ENCODE measurements at regions not wholly inside any gene's neighbourhood (a gene's known extent, or its start where the extent isn't known, plus 50 kb on each side); places are given as distances from the start of the nearest gene placed in this dataset.
A peak's percentile ranks its signal among the peaks of the same experiment; 100 is the strongest.

- DNase-seq (peak in 1 of 35 experiments; percentile 3), ATAC-seq (replicated peaks in 1 of 4) (no peak)
- Mint-ChIP-seq H3K9me3 (peaks cover 0 to 11% (median 0%) of the 10 kb centered on the region in 3 donors), H3K4me3 (no peak overlapping the region), H3K27ac (no peak overlapping the region), H3K27me3 (peaks cover 3 to 4% of the 10 kb centered on the region in 2 donors), H3K4me1 (no peaks in the 10 kb centered on the region), H3K36me3 (no peaks in the 10 kb centered on the region)
- Histone ChIP-seq H3K36me3 (ENCODE audit: control insufficient read depth in 2 of 2, extremely low read depth in 1 of 2, insufficient read depth in 1 of 2, low read length in 1 of 2) (no peaks in the 10 kb centered on the region), H3K4me1 (ENCODE audit: control insufficient read depth in 1 of 2, extremely low read depth in 1 of 2, insufficient read depth in 2 of 2, low read length in 2 of 2) (no peaks in the 10 kb centered on the region), H3K27me3 (replicated peaks in 1 of 2; ENCODE audit: control insufficient read depth in 2 of 2, extremely low read depth in 1 of 2, insufficient read depth in 2 of 2, low read length in 1 of 2) (no peaks in the 10 kb centered on the region), H3K9me3 (no peaks in the 10 kb centered on the region), H3K27ac (ENCODE audit: low read length) (no peak overlapping the region), H3K4me3 (ENCODE audit: control insufficient read depth in 1 of 2, extremely low read depth in 1 of 2, low read length in 1 of 2) (no peak overlapping the region)
- ChIA-PET CTCF (no interaction called here), POLR2A (no interaction called here)
- WGBS (ENCODE audit: insufficient coverage): 82% methylated on average over 6 of the region's 6 CpGs
These were observed 555.8 kb downstream of the BUD13 start for GRCh38 chr11:116217006-116217405.

GRCh38 chr11:116215471-116216113, 557.2 kb downstream of the BUD13 start:
- no peak overlapping the region for H3K27ac Mint-ChIP-seq
- DNase-seq (no peak), ATAC-seq (replicated peaks in 1 of 4) (no peak)
- peaks cover 0 to 11% (median 0%) of the 10 kb centered on the region in 3 donors for H3K9me3 Mint-ChIP-seq
- H3K27me3 ChIP-seq (replicated peaks in 1 of 2; ENCODE audit: control insufficient read depth in 2 of 2, extremely low read depth in 1 of 2, insufficient read depth in 2 of 2, low read length in 1 of 2): no peaks in the 10 kb centered on the region
- ChIA-PET CTCF (no interaction called here), POLR2A (no interaction called here)
- H3K36me3 ChIP-seq (ENCODE audit: control insufficient read depth in 2 of 2, extremely low read depth in 1 of 2, insufficient read depth in 1 of 2, low read length in 1 of 2): no peaks in the 10 kb centered on the region
- H3K4me1 Mint-ChIP-seq: no peaks in the 10 kb centered on the region
- H3K36me3 Mint-ChIP-seq: no peaks in the 10 kb centered on the region
- H3K27me3 Mint-ChIP-seq: peaks cover 3 to 8% of the 10 kb centered on the region in 2 donors
- no peak overlapping the region for H3K4me3 Mint-ChIP-seq
- WGBS (ENCODE audit: insufficient coverage): 80% methylated on average over 1 of the region's 4 CpGs
- H3K9me3 ChIP-seq: no peaks in the 10 kb centered on the region
- H3K4me1 ChIP-seq (ENCODE audit: control insufficient read depth in 1 of 2, extremely low read depth in 1 of 2, insufficient read depth in 2 of 2, low read length in 2 of 2): no peaks in the 10 kb centered on the region
- no peak overlapping the region for H3K27ac ChIP-seq (ENCODE audit: low read length)
- H3K4me3 ChIP-seq (ENCODE audit: control insufficient read depth in 1 of 2, extremely low read depth in 1 of 2, low read length in 1 of 2): no peak overlapping the region

- no peak for DNase-seq
- Mint-ChIP-seq H3K27me3 (peaks cover 0 to 17% of the 10 kb centered on the region in 2 donors), H3K9me3 (no peaks in the 10 kb centered on the region), H3K36me3 (no peaks in the 10 kb centered on the region), H3K27ac (no peak overlapping the region), H3K4me1 (no peaks in the 10 kb centered on the region), H3K4me3 (no peak overlapping the region)
- no peak overlapping the region for H3K4me3 ChIP-seq (ENCODE audit: control insufficient read depth in 1 of 2, extremely low read depth in 1 of 2, low read length in 1 of 2)
- WGBS (ENCODE audit: insufficient coverage): 52% methylated on average over 3 of the region's 6 CpGs
- POLR2A ChIA-PET: no interaction called here
- H3K27me3 ChIP-seq (replicated peaks in 1 of 2; ENCODE audit: control insufficient read depth in 2 of 2, extremely low read depth in 1 of 2, insufficient read depth in 2 of 2, low read length in 1 of 2): peaks cover 0 to 3% of the 10 kb centered on the region in 2 experiments
- H3K9me3 ChIP-seq: no peaks in the 10 kb centered on the region
- no peaks in the 10 kb centered on the region for H3K4me1 ChIP-seq (ENCODE audit: control insufficient read depth in 1 of 2, extremely low read depth in 1 of 2, insufficient read depth in 2 of 2, low read length in 2 of 2)
- H3K36me3 ChIP-seq (ENCODE audit: control insufficient read depth in 2 of 2, extremely low read depth in 1 of 2, insufficient read depth in 1 of 2, low read length in 1 of 2): no peaks in the 10 kb centered on the region
- no peak for ATAC-seq (replicated peaks in 1 of 4)
- H3K27ac ChIP-seq (ENCODE audit: low read length): no peak overlapping the region
- CTCF ChIA-PET: no interaction called here
These were observed 561.6 kb downstream of the BUD13 start for GRCh38 chr11:116211147-116211546.

- 78% methylated on average over 6 of the region's 6 CpGs for WGBS (ENCODE audit: insufficient coverage)
- Mint-ChIP-seq H3K27me3 (peaks cover 0 to 17% of the 10 kb centered on the region in 2 donors), H3K27ac (no peak overlapping the region), H3K9me3 (no peaks in the 10 kb centered on the region), H3K4me1 (no peaks in the 10 kb centered on the region), H3K36me3 (no peaks in the 10 kb centered on the region), H3K4me3 (no peak overlapping the region)
- Histone ChIP-seq H3K4me1 (ENCODE audit: control insufficient read depth in 1 of 2, extremely low read depth in 1 of 2, insufficient read depth in 2 of 2, low read length in 2 of 2) (no peaks in the 10 kb centered on the region), H3K36me3 (ENCODE audit: control insufficient read depth in 2 of 2, extremely low read depth in 1 of 2, insufficient read depth in 1 of 2, low read length in 1 of 2) (no peaks in the 10 kb centered on the region), H3K27ac (ENCODE audit: low read length) (no peak overlapping the region), H3K9me3 (no peaks in the 10 kb centered on the region), H3K27me3 (replicated peaks in 1 of 2; ENCODE audit: control insufficient read depth in 2 of 2, extremely low read depth in 1 of 2, insufficient read depth in 2 of 2, low read length in 1 of 2) (peaks cover 0 to 3% of the 10 kb centered on the region in 2 experiments), H3K4me3 (ENCODE audit: control insufficient read depth in 1 of 2, extremely low read depth in 1 of 2, low read length in 1 of 2) (no peak overlapping the region)
- ATAC-seq (replicated peaks in 1 of 4) (no peak), DNase-seq (no peak)
- POLR2A ChIA-PET: no interaction called here
- CTCF ChIA-PET: no interaction called here
These were observed 562.1 kb downstream of the BUD13 start for GRCh38 chr11:116210663-116211062.

- H3K4me1 ChIP-seq (ENCODE audit: control insufficient read depth in 1 of 2, extremely low read depth in 1 of 2, insufficient read depth in 2 of 2, low read length in 2 of 2): no peaks in the 10 kb centered on the region
- no peak overlapping the region for H3K4me3 ChIP-seq (ENCODE audit: control insufficient read depth in 1 of 2, extremely low read depth in 1 of 2, low read length in 1 of 2)
- H3K27me3 ChIP-seq (replicated peaks in 1 of 2; ENCODE audit: control insufficient read depth in 2 of 2, extremely low read depth in 1 of 2, insufficient read depth in 2 of 2, low read length in 1 of 2): peaks cover 0 to 3% of the 10 kb centered on the region in 2 experiments
- Mint-ChIP-seq H3K27ac (no peak overlapping the region), H3K27me3 (peaks cover 0 to 14% of the 10 kb centered on the region in 2 donors), H3K4me3 (no peak overlapping the region), H3K4me1 (no peaks in the 10 kb centered on the region), H3K36me3 (no peaks in the 10 kb centered on the region), H3K9me3 (no peaks in the 10 kb centered on the region)
- DNase-seq: no peak
- H3K9me3 ChIP-seq: no peaks in the 10 kb centered on the region
- no CpG with 5 or more reads among the region's 1 CpG for WGBS (ENCODE audit: insufficient coverage)
- no peak overlapping the region for H3K27ac ChIP-seq (ENCODE audit: low read length)
- ChIA-PET POLR2A (no interaction called here), CTCF (no interaction called here)
- no peaks in the 10 kb centered on the region for H3K36me3 ChIP-seq (ENCODE audit: control insufficient read depth in 2 of 2, extremely low read depth in 1 of 2, insufficient read depth in 1 of 2, low read length in 1 of 2)
- no peak for ATAC-seq (replicated peaks in 1 of 4)
These were observed 563.5 kb downstream of the BUD13 start for GRCh38 chr11:116209255-116209654.

- H3K9me3 ChIP-seq: no peaks in the 10 kb centered on the region
- no peak overlapping the region for H3K4me3 ChIP-seq (ENCODE audit: control insufficient read depth in 1 of 2, extremely low read depth in 1 of 2, low read length in 1 of 2)
- POLR2A ChIA-PET: no interaction called here
- no peaks in the 10 kb centered on the region for H3K4me1 ChIP-seq (ENCODE audit: control insufficient read depth in 1 of 2, extremely low read depth in 1 of 2, insufficient read depth in 2 of 2, low read length in 2 of 2)
- 83% methylated on average over 13 of the region's 18 CpGs for WGBS (ENCODE audit: insufficient coverage)
- CTCF ChIA-PET: no interaction called here
- peaks cover 0 to 3% of the 10 kb centered on the region in 2 experiments for H3K27me3 ChIP-seq (replicated peaks in 1 of 2; ENCODE audit: control insufficient read depth in 2 of 2, extremely low read depth in 1 of 2, insufficient read depth in 2 of 2, low read length in 1 of 2)
- H3K27ac ChIP-seq (ENCODE audit: low read length): no peak overlapping the region
- Mint-ChIP-seq H3K9me3 (no peaks in the 10 kb centered on the region), H3K36me3 (no peaks in the 10 kb centered on the region), H3K27me3 (peaks cover 3 to 14% of the 10 kb centered on the region in 2 donors), H3K4me1 (no peaks in the 10 kb centered on the region), H3K4me3 (no peak overlapping the region), H3K27ac (no peak overlapping the region)
- DNase-seq: no peak
- H3K36me3 ChIP-seq (ENCODE audit: control insufficient read depth in 2 of 2, extremely low read depth in 1 of 2, insufficient read depth in 1 of 2, low read length in 1 of 2): no peaks in the 10 kb centered on the region
- ATAC-seq (replicated peaks in 1 of 4): no peak
These were observed 565.2 kb downstream of the BUD13 start for GRCh38 chr11:116207421-116208141.
